H1 (cell line): ENCODE measurements at regions not wholly inside any gene's neighbourhood (a gene's known extent, or its start where the extent isn't known, plus 50 kb on each side); places are given as distances from the start of the nearest gene placed in this dataset.

Source experiments
- BCL11A ChIP-seq, 2 experiments: IDR thresholded peaks; one replicate each; pipeline ENCODE4 v1.6.1; 2011; ENCODE audit warnings: low read depth in 2 of 2, low read length in 2 of 2, mild to moderate bottlenecking in 2 of 2
- CREB1 ChIP-seq: IDR thresholded peaks from 2 replicates; pipeline ENCODE4 v1.6.1; 2012; ENCODE audit warnings: inconsistent platforms
- CTBP2 ChIP-seq: IDR thresholded peaks from 2 replicates; pipeline ENCODE4 v1.7.0; 2011; ENCODE audit warnings: borderline replicate concordance, mild to moderate bottlenecking, moderate library complexity, mixed read lengths, low read length; ENCODE audit not compliant: insufficient read depth, insufficient read length
- PHF8 ChIP-seq: fragments of 200-600 bp; sonication (generic); conservative IDR thresholded peaks from 2 replicates; pipeline ENCODE4 v1.7.1; 2012; ENCODE audit warnings: low read depth, mild to moderate bottlenecking, inconsistent platforms, low read length, moderate library complexity
- POLR2A ChIP-seq, 2 experiments: IDR thresholded peaks; 1 replicate in 1 of 2; 2 replicates in 1 of 2; pipeline ENCODE4 v1.6.1; 2011; ENCODE audit warnings: low read depth in 2 of 2, low read length in 2 of 2, mild to moderate bottlenecking in 2 of 2; ENCODE audit errors: control extremely low read depth in 1 of 2
- POLR2AphosphoS5 ChIP-seq: IDR thresholded peaks from 2 replicates; pipeline ENCODE4 v1.6.1; 2011; ENCODE audit warnings: low read depth, low read length
- SIN3A ChIP-seq, 2 experiments: IDR thresholded peaks in 1 of 2; conservative IDR thresholded peaks in 1 of 2; 2 replicates each; pipeline ENCODE4 v1.6.1; 2011 to 2012; ENCODE audit warnings: low read length in 2 of 2, improper control_type of control experiment in 1 of 2, low read depth in 1 of 2, mild to moderate bottlenecking in 1 of 2
- TAF1 ChIP-seq: IDR thresholded peaks from 2 replicates; pipeline ENCODE4 v1.6.1; 2011; ENCODE audit warnings: mild to moderate bottlenecking, low read depth, low read length
- TF ChIP-seq, protein P1 (sequence below), 3 experiments: IDR thresholded peaks; 1 replicate in 2 of 3; 2 replicates in 1 of 3; pipeline versions ENCODE4 v1.5.1 to v1.6.1; 2011; ENCODE audit warnings: low read length in 3 of 3, mild to moderate bottlenecking in 3 of 3, inconsistent platforms in 2 of 3, low read depth in 1 of 3, moderate library complexity in 1 of 3; ENCODE audit not compliant: insufficient read depth in 1 of 3; ENCODE audit errors: control extremely low read depth in 1 of 3
- TF ChIP-seq, protein P2 (sequence below): IDR thresholded peaks from 2 replicates; pipeline ENCODE4 v1.6.1; 2011; ENCODE audit warnings: low read length, improper control_type of control experiment
- TF ChIP-seq, protein P3 (sequence below): IDR thresholded peaks from 2 replicates; pipeline ENCODE4 v1.6.1; 2012; ENCODE audit warnings: low read length, inconsistent platforms

DNA sequence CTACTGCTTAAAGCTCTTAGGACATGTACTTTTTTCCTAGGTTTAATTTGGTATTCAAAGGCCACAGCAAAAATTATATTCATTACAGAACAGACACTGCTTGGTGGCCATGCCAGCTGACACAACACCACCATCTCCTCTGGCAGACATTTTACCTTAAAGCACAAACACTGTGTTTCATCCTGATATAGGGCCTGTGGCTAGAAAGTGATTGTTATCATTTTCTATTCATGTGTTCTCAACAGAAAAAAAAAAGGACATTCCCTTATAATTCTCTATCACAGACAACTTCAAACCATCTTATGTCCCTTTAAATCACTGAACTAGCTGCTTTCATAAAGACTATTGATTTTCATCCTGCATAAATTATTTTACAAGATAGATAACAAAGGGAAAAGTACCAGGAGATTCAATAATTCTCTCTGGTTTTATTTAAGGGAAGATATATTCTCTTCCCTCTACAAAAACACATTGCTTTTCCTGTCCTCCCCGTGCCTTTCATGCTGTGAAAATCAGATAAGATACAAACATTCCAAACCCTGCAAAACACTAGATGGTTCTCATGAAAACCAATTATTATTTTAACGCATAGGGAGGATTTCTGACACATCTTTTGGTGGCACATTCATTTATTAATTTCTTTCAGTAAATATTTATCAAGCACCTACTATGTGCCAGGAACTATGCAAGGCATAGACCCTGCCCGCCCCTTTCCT, 139.3 kb upstream of the TMCC3 start:
- no peak for TF ChIP-seq CTBP2
- no peak for TF ChIP-seq TAF1
- TF ChIP-seq, protein P1, sequence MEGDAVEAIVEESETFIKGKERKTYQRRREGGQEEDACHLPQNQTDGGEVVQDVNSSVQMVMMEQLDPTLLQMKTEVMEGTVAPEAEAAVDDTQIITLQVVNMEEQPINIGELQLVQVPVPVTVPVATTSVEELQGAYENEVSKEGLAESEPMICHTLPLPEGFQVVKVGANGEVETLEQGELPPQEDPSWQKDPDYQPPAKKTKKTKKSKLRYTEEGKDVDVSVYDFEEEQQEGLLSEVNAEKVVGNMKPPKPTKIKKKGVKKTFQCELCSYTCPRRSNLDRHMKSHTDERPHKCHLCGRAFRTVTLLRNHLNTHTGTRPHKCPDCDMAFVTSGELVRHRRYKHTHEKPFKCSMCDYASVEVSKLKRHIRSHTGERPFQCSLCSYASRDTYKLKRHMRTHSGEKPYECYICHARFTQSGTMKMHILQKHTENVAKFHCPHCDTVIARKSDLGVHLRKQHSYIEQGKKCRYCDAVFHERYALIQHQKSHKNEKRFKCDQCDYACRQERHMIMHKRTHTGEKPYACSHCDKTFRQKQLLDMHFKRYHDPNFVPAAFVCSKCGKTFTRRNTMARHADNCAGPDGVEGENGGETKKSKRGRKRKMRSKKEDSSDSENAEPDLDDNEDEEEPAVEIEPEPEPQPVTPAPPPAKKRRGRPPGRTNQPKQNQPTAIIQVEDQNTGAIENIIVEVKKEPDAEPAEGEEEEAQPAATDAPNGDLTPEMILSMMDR (IDR thresholded peaks at IDR 0.05; ENCODE audit: control extremely low read depth in 1 of 3, insufficient read depth in 1 of 3, low read depth in 1 of 3, low read length in 3 of 3), result no peak
- no peak for TF ChIP-seq POLR2AphosphoS5
- TF ChIP-seq SIN3A (conservative IDR thresholded peaks at IDR 0.05 in 1 of 2, IDR thresholded peaks at IDR 0.05 in 1 of 2; ENCODE audit: low read depth in 1 of 2, low read length in 2 of 2), result no peak
- no peak for TF ChIP-seq POLR2A (IDR thresholded peaks at IDR 0.05; ENCODE audit: control extremely low read depth in 1 of 2, low read depth in 2 of 2, low read length in 2 of 2)
- no peak for TF ChIP-seq CREB1
- TF ChIP-seq PHF8, result no peak
- no peak for TF ChIP-seq BCL11A (IDR thresholded peaks at IDR 0.05; ENCODE audit: low read depth in 2 of 2, low read length in 2 of 2)
- TF ChIP-seq, protein P2, sequence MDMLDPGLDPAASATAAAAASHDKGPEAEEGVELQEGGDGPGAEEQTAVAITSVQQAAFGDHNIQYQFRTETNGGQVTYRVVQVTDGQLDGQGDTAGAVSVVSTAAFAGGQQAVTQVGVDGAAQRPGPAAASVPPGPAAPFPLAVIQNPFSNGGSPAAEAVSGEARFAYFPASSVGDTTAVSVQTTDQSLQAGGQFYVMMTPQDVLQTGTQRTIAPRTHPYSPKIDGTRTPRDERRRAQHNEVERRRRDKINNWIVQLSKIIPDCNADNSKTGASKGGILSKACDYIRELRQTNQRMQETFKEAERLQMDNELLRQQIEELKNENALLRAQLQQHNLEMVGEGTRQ, result no peak
- TF ChIP-seq, protein P3, sequence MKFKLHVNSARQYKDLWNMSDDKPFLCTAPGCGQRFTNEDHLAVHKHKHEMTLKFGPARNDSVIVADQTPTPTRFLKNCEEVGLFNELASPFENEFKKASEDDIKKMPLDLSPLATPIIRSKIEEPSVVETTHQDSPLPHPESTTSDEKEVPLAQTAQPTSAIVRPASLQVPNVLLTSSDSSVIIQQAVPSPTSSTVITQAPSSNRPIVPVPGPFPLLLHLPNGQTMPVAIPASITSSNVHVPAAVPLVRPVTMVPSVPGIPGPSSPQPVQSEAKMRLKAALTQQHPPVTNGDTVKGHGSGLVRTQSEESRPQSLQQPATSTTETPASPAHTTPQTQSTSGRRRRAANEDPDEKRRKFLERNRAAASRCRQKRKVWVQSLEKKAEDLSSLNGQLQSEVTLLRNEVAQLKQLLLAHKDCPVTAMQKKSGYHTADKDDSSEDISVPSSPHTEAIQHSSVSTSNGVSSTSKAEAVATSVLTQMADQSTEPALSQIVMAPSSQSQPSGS, result no peak
